Liver (tissue), 8 donors: ENCODE measurements at regions not wholly inside any gene's neighbourhood (a gene's known extent, or its start where the extent isn't known, plus 50 kb on each side); places are given as distances from the start of the nearest gene placed in this dataset.

ENCODE experiments used
- DNase-seq: peaks from one replicate; pipeline ENCODE4 v3.0.0-alpha.2; 2017; ENCODE audit warnings: low spot score
- H3K27ac ChIP-seq, 2 donors: one replicate each; pipeline ENCODE4 v1.7.0; 2013; ENCODE audit warnings: inconsistent platforms in 2 of 2, low read length in 2 of 2, control low read depth in 1 of 2, low read depth in 1 of 2, mild to moderate bottlenecking in 1 of 2
- H3K27me3 ChIP-seq, 4 donors: one replicate each; pipeline versions ENCODE4 v1.6.1 to v1.7.0; 2013; ENCODE audit warnings: low read length in 3 of 4, inconsistent platforms in 1 of 4, mild to moderate bottlenecking in 1 of 4, moderate library complexity in 1 of 4; ENCODE audit not compliant: control insufficient read depth in 4 of 4, insufficient read depth in 4 of 4
- H3K36me3 ChIP-seq, 4 donors: one replicate each; pipeline versions ENCODE4 v1.6.1 to v1.7.0; 2013; ENCODE audit warnings: low read length in 3 of 4, mild to moderate bottlenecking in 3 of 4, low read depth in 1 of 4, moderate library complexity in 1 of 4; ENCODE audit not compliant: control insufficient read depth in 4 of 4, insufficient read depth in 3 of 4
- H3K4me1 ChIP-seq, 4 donors: one replicate each; pipeline versions ENCODE4 v1.6.1 to v1.7.0; 2013; ENCODE audit warnings: low read length in 3 of 4, mild to moderate bottlenecking in 3 of 4, moderate library complexity in 1 of 4; ENCODE audit not compliant: control insufficient read depth in 4 of 4, insufficient read depth in 4 of 4
- H3K4me3 ChIP-seq, 3 donors: one replicate each; pipeline versions ENCODE4 v1.6.1 to v1.7.0; 2013; ENCODE audit warnings: low read length in 3 of 3, control low read depth in 1 of 3, low read depth in 1 of 3, mild to moderate bottlenecking in 1 of 3
- H3K9ac ChIP-seq, 2 donors: one replicate each; pipeline ENCODE4 v1.7.0; 2013; ENCODE audit warnings: low read length in 2 of 2, mild to moderate bottlenecking in 2 of 2, moderate library complexity in 2 of 2, control low read depth in 1 of 2, low read depth in 1 of 2
- H3K9me3 ChIP-seq, 4 donors: one replicate each; pipeline versions ENCODE4 v1.6.1 to v1.7.0; 2013; ENCODE audit warnings: low read length in 3 of 4; ENCODE audit not compliant: control insufficient read depth in 4 of 4
- CTCF ChIP-seq: fragments of 150-350 bp; IDR thresholded peaks from 2 replicates; pipeline ENCODE4 v1.5.1; 2017; ENCODE audit warnings: improper control_type of control experiment, low read depth, low read length; ENCODE audit not compliant: missing input control
- EGR1 ChIP-seq, 2 donors: IDR thresholded peaks; 2 replicates each; pipeline ENCODE4 v1.6.1; 2016 to 2018; ENCODE audit warnings: antibody characterized with exemption in 2 of 2, low read depth in 2 of 2
- FOXA1 ChIP-seq: IDR thresholded peaks from 2 replicates; pipeline ENCODE4 v1.6.1; 2016; ENCODE audit warnings: antibody characterized with exemption
- FOXA2 ChIP-seq: IDR thresholded peaks from 2 replicates; pipeline ENCODE4 v1.6.1; 2016; ENCODE audit warnings: antibody characterized with exemption
- GABPA ChIP-seq, 2 donors: IDR thresholded peaks in 1 of 2; conservative IDR thresholded peaks in 1 of 2; 2 replicates each; pipeline ENCODE4 v1.6.1; 2016; ENCODE audit warnings: antibody characterized with exemption in 2 of 2, mild to moderate bottlenecking in 1 of 2, moderate library complexity in 1 of 2
- HNF4A ChIP-seq, 2 donors: conservative IDR thresholded peaks; 2 replicates each; pipeline ENCODE4 v1.6.1; 2016; ENCODE audit warnings: antibody characterized with exemption in 2 of 2, mild to moderate bottlenecking in 2 of 2
- HNF4G ChIP-seq: IDR thresholded peaks from 2 replicates; pipeline ENCODE4 v1.6.1; 2016; ENCODE audit warnings: antibody characterized with exemption
- JUND ChIP-seq, 2 donors: IDR thresholded peaks; 2 replicates each; pipeline ENCODE4 v1.6.1; 2016; ENCODE audit warnings: antibody characterized with exemption in 2 of 2
- NR2F2 ChIP-seq: IDR thresholded peaks from 2 replicates; pipeline ENCODE4 v1.6.1; 2016; ENCODE audit warnings: antibody characterized with exemption
- RXRA ChIP-seq, 2 donors: IDR thresholded peaks; 2 replicates each; pipeline ENCODE4 v1.6.1; 2017 to 2018; ENCODE audit warnings: antibody characterized with exemption in 2 of 2, mild to moderate bottlenecking in 1 of 2
- SP1 ChIP-seq: IDR thresholded peaks from 2 replicates; pipeline ENCODE4 v1.6.1; 2018; ENCODE audit warnings: antibody characterized with exemption, mild to moderate bottlenecking
- TAF1 ChIP-seq: conservative IDR thresholded peaks from 2 replicates; pipeline ENCODE4 v1.6.1; 2016; ENCODE audit warnings: antibody characterized with exemption, mild to moderate bottlenecking
- YY1 ChIP-seq: IDR thresholded peaks from 2 replicates; pipeline ENCODE4 v1.6.1; 2016; ENCODE audit warnings: antibody characterized with exemption, mild to moderate bottlenecking
- ZBTB33 ChIP-seq: IDR thresholded peaks from 2 replicates; pipeline ENCODE4 v1.6.1; 2016; ENCODE audit warnings: antibody characterized with exemption
- WGBS: extraction: QIAGEN DNeasy Blood & Tissue Kit; methylation state at CpG from one replicate; pipeline ENCODE4 v1.1.7; 2013; 5-methylcytosine and 5-hydroxymethylcytosine counted together
- TF ChIP-seq, protein P1 (sequence below): IDR thresholded peaks from 2 replicates; pipeline ENCODE4 v1.6.1; 2016; ENCODE audit warnings: antibody characterized with exemption, mild to moderate bottlenecking
- TF ChIP-seq, protein P2 (sequence below): IDR thresholded peaks from 2 replicates; pipeline ENCODE4 v1.6.1; 2016; ENCODE audit warnings: antibody characterized with exemption
- TF ChIP-seq, protein P3 (sequence below): IDR thresholded peaks from 2 replicates; pipeline ENCODE4 v1.6.1; 2016; ENCODE audit warnings: antibody characterized with exemption
- donor health status: healthy.
- donor health status: healthy.
- donor health status: healthy.
- donor health status: healthy.
- donor health status: healthy.

DNA sequence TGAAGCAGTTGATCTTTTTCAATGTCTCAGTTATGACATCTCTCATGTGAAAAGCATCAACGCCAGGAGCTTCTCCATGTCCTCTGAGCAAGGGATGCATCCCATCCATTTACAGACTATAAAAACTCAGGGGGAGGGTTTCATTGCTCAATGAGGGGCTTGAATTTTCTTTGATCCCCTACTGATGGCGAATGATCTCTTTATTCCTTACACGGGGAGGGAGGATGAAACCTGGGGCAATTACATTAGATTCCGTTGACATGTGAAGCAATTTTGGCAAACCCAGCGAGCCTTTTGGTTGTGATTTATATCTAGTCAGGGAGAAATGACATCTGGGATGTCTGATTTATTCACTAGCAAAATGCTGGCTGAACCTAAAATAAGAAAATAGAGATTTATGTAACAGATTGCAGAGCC is 268.9 kb downstream of the HIVEP2 start (continued):
- TF ChIP-seq, protein P1, sequence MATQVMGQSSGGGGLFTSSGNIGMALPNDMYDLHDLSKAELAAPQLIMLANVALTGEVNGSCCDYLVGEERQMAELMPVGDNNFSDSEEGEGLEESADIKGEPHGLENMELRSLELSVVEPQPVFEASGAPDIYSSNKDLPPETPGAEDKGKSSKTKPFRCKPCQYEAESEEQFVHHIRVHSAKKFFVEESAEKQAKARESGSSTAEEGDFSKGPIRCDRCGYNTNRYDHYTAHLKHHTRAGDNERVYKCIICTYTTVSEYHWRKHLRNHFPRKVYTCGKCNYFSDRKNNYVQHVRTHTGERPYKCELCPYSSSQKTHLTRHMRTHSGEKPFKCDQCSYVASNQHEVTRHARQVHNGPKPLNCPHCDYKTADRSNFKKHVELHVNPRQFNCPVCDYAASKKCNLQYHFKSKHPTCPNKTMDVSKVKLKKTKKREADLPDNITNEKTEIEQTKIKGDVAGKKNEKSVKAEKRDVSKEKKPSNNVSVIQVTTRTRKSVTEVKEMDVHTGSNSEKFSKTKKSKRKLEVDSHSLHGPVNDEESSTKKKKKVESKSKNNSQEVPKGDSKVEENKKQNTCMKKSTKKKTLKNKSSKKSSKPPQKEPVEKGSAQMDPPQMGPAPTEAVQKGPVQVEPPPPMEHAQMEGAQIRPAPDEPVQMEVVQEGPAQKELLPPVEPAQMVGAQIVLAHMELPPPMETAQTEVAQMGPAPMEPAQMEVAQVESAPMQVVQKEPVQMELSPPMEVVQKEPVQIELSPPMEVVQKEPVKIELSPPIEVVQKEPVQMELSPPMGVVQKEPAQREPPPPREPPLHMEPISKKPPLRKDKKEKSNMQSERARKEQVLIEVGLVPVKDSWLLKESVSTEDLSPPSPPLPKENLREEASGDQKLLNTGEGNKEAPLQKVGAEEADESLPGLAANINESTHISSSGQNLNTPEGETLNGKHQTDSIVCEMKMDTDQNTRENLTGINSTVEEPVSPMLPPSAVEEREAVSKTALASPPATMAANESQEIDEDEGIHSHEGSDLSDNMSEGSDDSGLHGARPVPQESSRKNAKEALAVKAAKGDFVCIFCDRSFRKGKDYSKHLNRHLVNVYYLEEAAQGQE = no peak
- TF ChIP-seq, protein P2, sequence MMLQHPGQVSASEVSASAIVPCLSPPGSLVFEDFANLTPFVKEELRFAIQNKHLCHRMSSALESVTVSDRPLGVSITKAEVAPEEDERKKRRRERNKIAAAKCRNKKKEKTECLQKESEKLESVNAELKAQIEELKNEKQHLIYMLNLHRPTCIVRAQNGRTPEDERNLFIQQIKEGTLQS = no peak
- TF ChIP-seq FOXA2 (no peak), HNF4A (conservative IDR thresholded peaks at IDR 0.05) (no peak)

DNA sequence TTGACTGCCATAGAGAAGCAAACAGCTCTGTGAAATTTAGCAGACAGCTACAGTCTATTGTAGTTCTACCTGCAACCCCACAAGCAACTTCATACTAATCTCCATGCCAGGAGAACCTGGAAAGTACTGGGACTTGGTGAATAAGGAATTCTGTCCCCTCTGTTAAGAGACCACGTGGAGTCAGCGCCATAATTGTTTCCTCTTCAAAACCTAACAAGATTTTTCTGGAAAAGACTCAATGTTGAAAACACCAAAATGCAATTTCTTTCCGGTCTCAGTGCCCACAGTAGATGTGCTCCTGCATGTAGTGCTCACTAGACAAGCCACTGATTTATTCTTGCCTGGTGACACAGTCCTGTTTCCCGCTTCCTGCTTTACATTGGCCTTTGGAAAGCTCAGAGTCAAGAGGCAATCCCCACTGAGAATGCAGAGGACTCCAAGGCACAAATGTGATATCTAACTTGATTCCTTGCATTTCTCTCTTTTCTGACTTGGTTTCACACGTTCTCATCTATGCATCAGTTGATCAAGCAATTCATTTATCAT is 268.3 kb downstream of the HIVEP2 start:
- Histone ChIP-seq H3K9ac (no peak overlapping the region), H3K27ac (no peak overlapping the region), H3K4me3 (no peak overlapping the region), H3K27me3 (no peaks in the 10 kb centered on the region), H3K9me3 (peaks cover 0 to under 1% (median under 1%) of the 10 kb centered on the region in 4 donors), H3K4me1 (no peaks in the 10 kb centered on the region), H3K36me3 (no peaks in the 10 kb centered on the region)
- 81% methylated on average over 5 of the region's 5 CpGs for WGBS
- TF ChIP-seq RXRA (IDR thresholded peaks at IDR 0.05) (no peak), ZBTB33 (no peak), NR2F2 (no peak), FOXA2 (no peak), JUND (IDR thresholded peaks at IDR 0.05) (no peak), FOXA1 (no peak), TAF1 (no peak), EGR1 (IDR thresholded peaks at IDR 0.05; ENCODE audit: low read depth in 2 of 2) (no peak), GABPA (IDR thresholded peaks at IDR 0.05 in 1 of 2, conservative IDR thresholded peaks at IDR 0.05 in 1 of 2) (no peak), SP1 (no peak), HNF4A (conservative IDR thresholded peaks at IDR 0.05) (no peak), YY1 (no peak), CTCF (no peak), HNF4G (no peak)
- TF ChIP-seq, protein P3, sequence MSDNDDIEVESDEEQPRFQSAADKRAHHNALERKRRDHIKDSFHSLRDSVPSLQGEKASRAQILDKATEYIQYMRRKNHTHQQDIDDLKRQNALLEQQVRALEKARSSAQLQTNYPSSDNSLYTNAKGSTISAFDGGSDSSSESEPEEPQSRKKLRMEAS = no peak
- TF ChIP-seq, protein P1 = no peak
- TF ChIP-seq, protein P2 = no peak
- DNase-seq = no peak
